Activated CD4-positive, alpha-beta T cell treated with anti-CD3 and anti-CD28 coated beads, Interleukin-2, amount 50 U/mL, for 48 hours (primary cell): ENCODE measurements at regions not wholly inside any gene's neighbourhood (a gene's known extent, or its start where the extent isn't known, plus 50 kb on each side); places are given as distances from the start of the nearest gene placed in this dataset.
A peak's percentile ranks its signal among the peaks of the same experiment; 100 is the strongest.

Source experiments
- DNase-seq, 2 experiments: peaks; one replicate each; pipeline ENCODE4 v3.0.0-alpha.2; 2020

DNA sequence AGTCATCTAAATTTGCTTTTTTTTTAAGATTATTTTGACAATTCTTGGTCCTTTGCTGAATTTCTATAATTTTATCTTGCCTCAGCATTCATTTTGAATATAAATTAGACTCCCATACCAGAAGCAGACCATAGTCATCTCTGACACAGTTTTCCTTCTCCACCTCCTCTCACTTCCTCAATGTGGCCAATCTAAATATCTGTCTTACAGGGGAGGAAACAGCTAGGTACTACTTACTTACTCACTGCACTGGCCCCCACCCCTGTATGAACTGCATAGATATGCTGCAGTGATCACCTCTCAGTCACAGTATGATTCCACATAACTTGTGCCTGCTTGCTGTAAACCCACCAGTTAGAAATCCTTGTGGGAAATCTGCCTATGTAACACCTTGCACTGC lies 665.6 kb downstream of the FGF9 start:
- DNase-seq = no peak

DNA sequence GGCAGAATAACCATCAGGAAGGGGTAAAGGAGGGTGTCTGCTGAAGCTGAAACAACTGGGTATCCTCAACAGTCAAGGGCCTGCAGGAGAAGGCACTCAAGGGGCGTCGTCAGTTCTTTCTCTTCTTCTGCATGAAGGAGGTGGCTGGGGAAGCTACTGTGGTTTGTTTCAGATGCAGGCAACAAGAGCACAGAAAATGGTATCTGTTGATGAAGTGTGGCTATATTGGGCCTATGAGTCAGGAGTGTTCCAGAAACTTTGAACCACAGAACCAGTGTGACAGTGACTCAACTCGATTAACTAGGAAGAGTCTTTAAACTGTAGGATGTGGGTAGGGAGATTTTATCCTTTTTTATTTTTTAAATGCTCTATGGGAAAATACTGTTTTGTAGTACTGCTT lies 686.3 kb downstream of the FGF9 start:
- peak in 1 of 2 experiments; percentile 3 for DNase-seq

DNA sequence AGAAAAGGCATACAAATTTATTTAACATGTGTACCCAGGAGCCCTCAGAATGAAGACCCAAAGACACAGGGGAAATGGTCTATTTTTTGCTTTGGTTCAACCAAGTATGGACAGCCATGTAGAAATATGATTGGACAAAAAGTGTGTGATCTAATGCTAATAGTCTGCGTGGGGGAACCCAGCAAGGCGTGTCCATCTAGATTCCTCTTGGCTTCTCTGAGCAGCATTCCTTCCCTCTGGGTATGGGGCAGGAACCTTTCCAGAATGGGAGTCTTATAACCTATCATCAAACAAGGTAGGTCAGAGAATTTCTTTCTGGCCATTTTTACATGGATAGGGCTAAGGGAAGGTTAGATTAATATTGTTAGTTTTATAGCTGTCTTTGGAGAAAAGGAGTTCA lies 698.2 kb downstream of the FGF9 start:
- DNase-seq = no peak

DNA sequence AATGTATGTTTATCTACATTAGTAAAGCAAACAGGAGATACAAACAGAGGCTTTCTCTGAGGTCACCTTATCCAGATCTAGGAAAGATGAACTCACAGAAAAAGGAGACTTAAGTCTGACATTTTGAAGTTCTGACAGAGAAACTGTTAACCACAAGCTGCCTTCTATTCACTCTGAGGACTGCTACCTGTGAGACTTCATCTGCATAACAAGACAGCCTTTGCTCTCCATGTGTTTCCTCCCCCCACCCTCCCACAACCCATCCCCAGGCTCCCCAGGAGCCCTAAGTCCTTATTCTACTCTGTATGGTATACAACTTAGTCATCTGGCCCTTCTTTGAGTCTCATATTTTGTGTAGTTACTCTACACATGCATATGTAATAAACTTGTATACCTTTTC lies 699.0 kb downstream of the FGF9 start:
- no peak for DNase-seq

DNA sequence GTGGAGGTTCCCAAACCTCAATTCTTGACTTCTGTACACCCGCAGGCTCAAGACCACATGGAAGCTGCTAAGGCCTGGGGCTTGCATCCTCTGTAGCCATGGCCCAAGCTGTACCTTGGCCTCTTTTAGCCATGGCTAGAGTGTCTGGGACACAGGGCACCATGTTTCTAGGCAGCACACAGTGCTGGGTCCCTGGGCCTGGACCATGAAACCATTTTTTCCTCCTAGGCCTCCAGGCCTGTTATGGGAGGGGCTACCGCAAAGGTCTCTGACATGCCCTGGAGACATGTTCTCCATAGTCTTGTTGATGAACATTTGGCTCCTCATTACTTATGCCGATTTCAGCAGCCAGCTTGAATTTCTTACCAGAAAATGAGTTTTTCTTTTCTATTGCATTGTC lies 701.4 kb downstream of the FGF9 start:
- DNase-seq = peak in 1 of 2 experiments; percentile 3

GRCh38 chr13:22375151-22375550 lies 704.3 kb downstream of the FGF9 start:
- DNase-seq = no peak

DNA sequence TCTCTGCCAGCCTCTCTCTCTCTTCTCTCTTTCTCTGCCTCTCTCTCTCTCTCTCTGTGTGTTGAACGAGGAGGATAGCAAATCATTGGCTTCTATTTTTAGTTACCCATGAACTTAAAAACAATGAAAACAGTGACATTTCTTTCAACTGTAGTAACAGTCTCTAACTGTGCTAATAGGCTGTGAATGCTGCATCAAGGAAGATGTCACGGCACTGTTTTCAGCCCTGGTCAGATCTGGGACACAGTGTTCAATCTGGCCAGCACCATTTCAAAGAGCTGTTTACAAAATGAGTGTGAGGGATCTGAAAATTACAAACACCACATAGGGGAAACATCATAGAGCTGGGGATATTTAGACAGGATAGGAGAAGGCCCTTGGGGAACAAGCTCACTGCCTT lies 717.0 kb downstream of the FGF9 start:
- no peak for DNase-seq

DNA sequence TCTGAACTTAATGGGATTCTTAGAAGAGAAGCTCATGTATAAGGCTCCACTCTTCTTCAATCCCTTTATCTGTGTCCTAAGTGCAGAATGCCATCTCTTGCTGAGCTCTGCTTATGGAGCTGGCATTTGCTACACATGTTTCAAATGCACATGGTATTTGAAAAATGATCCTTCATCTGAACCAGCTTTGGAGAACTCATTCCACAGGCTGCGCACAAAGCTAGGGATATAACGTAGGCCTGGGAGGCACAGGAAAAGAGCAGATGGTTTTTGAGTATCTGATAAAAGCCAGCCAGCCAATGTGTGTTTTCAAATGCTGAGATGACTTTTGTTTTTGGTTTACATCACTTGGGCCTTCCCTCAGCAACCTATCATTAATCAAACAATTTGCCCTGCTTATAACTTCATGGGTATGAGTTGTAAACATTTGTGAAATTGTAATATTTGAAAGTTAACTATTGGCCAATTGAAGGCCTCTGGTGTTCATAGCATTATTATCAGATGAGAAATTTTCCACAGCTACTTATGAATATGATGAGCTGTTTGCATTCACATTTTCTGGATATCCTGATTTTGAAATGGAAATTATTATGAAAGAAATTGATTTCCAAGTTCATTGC lies 729.0 kb downstream of the FGF9 start:
- DNase-seq = no peak

- no peak for DNase-seq
Observed at GRCh38 chr13:22402682-22403081, 731.8 kb downstream of the FGF9 start.

- no peak for DNase-seq
Observed at GRCh38 chr13:22403144-22403543, 732.3 kb downstream of the FGF9 start.

- no peak for DNase-seq
Observed at GRCh38 chr13:22405891-22406290, 735.0 kb downstream of the FGF9 start.

DNA sequence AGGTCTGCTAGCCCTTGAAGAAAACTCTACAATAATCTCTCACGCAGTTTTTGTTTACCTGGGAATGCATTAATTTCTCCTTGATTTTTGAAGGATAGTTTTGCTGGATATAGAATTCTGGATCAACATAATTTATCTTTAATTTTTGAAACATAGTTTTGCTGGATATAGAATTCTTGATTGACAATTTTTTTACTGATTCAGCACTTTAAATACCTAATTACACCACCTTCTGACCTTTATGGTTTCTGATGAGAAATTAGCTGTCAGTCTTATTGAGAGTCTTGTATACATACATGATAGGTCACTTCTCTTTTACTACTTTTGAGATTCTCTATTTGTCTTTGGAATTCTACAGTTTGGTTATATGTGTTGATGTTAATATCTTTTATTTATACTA lies 741.6 kb downstream of the FGF9 start:
- no peak for DNase-seq

DNA sequence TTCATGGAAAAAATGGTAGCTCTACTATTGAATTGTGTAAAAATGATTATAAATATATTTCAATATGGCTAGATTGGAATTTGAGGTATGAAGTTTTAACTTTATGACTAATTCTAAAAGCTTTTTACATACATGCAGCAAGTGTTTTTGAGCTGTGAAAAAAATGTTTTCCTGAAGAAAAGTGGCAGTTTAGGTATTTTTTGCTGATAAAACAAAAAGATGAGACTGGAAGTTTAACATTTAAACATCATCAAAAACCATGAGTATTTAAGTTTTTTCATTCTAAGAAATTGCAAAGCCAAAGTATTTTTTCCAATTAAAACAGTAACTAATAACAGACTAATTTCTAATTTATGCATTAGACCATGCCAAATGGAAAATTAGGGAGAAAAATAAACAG lies 751.1 kb downstream of the FGF9 start:
- DNase-seq = no peak

- DNase-seq = no peak
Observed at GRCh38 chr13:22422712-22423111, 751.8 kb downstream of the FGF9 start.

GRCh38 chr13:22423261-22423660 lies 752.4 kb downstream of the FGF9 start:
- no peak for DNase-seq

DNA sequence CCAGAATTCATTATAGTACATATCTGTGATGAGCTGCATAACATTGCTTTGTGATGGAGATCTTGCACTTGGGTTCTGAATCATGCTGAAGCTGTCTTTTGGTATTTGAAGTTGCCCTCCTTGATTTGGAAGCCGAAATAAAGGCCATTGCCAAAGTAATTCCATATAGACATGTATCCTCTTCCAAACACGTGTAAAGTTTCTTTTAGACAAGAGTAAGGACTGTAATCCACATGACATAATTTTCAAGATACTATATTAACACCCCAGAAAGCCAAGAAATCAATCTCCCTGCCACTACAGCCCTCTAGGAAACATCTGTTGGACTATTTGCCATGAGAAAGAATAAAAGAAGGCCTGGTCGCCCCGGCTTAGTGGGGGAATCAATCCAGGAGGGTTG lies 754.2 kb downstream of the FGF9 start:
- no peak for DNase-seq

DNA sequence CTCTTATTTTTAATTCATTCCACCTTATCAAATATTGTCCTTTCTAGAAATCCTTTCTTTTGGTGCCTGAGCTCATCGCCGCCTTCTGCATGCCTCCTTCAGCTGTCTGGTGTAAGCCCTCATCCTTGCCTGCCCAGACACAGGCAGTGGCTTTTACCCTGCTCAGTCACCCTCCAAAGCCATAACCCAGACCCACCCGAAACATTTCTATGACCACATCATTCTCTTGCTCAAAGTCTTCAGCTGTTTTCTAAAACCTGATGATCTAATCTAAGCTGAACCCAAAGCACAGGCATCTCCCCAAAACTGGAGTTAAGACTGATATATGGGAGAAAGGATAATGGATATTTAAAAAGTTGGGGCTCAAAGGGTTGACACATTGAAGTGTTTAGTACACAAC lies 753.7 kb upstream of the SGCG start:
- no peak for DNase-seq

DNA sequence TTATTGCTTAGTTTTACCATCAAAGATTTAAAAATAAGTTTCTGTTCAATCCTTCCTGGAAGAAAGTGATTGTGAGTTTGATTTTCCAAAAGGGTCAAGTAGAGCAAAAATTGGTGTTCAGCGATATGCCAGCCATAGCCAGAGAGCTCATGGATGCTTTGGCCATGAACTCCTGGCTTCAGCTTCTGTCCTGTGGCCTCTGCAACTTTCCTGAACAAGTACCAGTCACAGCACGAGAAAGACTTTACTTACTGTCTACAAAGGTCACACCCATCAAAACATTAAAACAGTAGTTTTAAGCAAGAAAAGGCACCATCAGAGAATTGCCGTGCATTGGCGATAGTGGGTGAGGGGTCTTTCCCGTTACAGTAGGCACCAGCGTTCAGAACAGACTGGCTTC lies 753.0 kb upstream of the SGCG start:
- DNase-seq = no peak

GRCh38 chr13:22428188-22428828 lies 752.5 kb upstream of the SGCG start:
- no peak for DNase-seq

- DNase-seq = no peak
Observed at GRCh38 chr13:22432690-22433089, 748.1 kb upstream of the SGCG start.

GRCh38 chr13:22447132-22447886 lies 733.5 kb upstream of the SGCG start:
- DNase-seq = no peak

GRCh38 chr13:22449251-22449650 lies 731.5 kb upstream of the SGCG start:
- DNase-seq = no peak

GRCh38 chr13:22451327-22451741 lies 729.4 kb upstream of the SGCG start:
- no peak for DNase-seq

DNA sequence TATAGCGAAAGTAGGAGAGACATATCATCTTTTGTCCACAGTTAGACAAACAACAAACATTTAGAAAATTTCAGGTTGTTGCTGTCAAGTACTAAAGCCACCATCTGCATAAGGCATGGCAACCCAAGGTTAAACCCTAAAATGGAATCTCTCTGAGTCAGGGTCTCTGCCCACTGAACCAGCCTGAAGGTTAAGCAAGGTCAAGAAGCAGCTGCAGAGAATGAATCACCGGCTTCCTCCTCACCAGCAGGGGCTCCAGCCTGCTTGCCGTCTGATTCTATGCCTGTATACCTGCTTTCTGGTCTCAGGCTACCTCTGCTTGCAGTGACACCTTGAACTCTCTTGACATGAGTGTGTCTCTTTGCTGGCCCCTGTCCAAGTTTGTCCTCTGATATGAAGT lies 726.2 kb upstream of the SGCG start:
- DNase-seq = no peak
